22Rv1 (cell line): ENCODE measurements at regions not wholly inside any gene's neighbourhood (a gene's known extent, or its start where the extent isn't known, plus 50 kb on each side); places are given as distances from the start of the nearest gene placed in this dataset.

ENCODE experiments used
- H3K27ac ChIP-seq: fragments of 450-650 bp; 2 replicates; pipeline ENCODE4 v1.5.1; 2017
- ZFX ChIP-seq: fragments of 450-650 bp; IDR thresholded peaks from 2 replicates; pipeline ENCODE4 v1.6.1; 2017; ENCODE audit warnings: antibody characterized with exemption, borderline replicate concordance
- TF ChIP-seq, protein P1 (sequence below): fragments of 450-650 bp; IDR thresholded peaks from 2 replicates; pipeline ENCODE4 v1.5.1; 2017; ENCODE audit warnings: mild to moderate bottlenecking

DNA sequence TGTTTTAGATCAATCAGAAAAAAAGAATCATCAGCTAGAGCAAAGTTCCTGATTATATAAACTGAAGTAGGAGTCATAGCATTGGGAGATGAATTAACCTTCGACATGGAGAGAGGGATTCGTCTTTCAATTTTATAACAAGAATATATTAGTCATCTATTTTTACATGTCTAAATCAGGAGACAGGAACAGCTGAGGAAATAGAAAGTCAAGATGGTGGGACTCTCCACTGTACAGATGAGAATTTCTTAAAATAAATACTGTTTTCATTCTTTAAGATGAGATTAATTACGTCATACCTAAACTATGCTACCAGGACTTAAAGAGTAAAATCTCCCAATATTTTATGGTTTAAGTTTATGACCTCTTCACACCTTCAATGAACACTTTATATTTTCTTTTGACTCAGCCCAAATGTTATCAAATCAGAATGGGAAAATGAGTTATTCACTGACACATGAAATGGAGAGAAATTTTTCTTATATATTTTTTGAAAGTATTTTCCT lies 1137.7 kb downstream of the EPHA7 start:
- no peak for TF ChIP-seq ZFX
- TF ChIP-seq, protein P1, sequence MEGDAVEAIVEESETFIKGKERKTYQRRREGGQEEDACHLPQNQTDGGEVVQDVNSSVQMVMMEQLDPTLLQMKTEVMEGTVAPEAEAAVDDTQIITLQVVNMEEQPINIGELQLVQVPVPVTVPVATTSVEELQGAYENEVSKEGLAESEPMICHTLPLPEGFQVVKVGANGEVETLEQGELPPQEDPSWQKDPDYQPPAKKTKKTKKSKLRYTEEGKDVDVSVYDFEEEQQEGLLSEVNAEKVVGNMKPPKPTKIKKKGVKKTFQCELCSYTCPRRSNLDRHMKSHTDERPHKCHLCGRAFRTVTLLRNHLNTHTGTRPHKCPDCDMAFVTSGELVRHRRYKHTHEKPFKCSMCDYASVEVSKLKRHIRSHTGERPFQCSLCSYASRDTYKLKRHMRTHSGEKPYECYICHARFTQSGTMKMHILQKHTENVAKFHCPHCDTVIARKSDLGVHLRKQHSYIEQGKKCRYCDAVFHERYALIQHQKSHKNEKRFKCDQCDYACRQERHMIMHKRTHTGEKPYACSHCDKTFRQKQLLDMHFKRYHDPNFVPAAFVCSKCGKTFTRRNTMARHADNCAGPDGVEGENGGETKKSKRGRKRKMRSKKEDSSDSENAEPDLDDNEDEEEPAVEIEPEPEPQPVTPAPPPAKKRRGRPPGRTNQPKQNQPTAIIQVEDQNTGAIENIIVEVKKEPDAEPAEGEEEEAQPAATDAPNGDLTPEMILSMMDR, result no peak
- H3K27ac ChIP-seq, result no peak overlapping the region

DNA sequence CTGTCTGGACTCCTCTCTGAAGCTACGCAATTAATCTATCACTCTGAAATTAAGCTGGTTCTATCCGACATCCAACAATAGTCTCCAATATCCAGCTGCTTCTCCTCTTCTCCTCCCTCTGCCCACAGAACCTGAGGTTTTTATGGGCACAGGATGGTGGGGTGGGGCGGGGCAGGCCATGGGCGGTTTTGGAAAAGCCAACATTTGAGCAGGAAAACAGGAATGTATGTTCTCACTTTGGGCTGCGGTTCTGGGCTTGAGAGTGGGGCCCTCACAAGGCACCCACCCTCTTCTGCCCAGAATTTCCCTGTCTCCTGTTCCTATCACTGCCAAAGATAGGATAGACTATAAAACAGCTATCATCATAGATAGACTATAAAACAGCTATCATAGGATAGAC lies 1144.2 kb downstream of the EPHA7 start:
- TF ChIP-seq, protein P1, result no peak
- no peak for TF ChIP-seq ZFX
- H3K27ac ChIP-seq, result no peak overlapping the region

DNA sequence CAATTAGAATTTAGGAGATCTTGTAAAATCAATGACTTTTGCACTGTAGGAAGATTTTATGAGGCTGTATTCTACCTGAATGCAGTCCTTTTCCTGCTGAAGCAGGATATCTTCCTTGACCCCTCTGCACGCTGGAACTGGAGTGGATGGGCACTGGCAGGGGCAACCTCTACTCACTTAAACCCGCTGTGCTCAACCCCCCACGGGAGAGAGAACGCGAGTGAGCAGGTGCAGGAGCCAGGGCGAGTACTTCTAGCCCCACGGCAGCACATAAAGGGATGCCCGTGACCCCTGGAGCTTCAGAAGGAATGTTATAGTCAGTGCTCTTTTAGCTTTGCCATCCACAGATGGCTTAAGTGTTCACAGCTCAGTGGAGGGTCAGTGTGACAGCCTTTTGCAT lies 1144.8 kb downstream of the EPHA7 start:
- TF ChIP-seq, protein P1, result no peak
- no peak for TF ChIP-seq ZFX
- H3K27ac ChIP-seq, result no peak overlapping the region

DNA sequence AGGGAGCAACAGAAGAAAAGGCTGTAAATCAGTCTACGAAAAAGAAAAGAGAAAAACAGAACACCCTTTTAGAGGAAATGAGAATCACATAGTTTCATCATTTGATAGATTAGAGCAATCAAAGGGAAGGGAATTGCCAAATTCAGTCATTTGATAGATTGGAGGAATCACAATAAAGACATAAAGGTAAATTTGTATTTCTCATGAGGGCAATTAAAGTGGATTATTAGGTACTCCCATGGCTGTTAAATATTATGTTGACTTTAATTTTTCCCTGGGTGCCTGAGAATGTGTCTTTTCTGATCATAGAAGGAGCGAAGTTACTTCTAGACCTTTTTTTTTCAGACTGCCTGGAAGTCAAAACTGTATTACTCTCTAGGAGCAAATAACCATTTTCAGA lies 1145.7 kb downstream of the EPHA7 start:
- no peak for TF ChIP-seq ZFX
- TF ChIP-seq, protein P1, result no peak
- H3K27ac ChIP-seq, result no peak overlapping the region

DNA sequence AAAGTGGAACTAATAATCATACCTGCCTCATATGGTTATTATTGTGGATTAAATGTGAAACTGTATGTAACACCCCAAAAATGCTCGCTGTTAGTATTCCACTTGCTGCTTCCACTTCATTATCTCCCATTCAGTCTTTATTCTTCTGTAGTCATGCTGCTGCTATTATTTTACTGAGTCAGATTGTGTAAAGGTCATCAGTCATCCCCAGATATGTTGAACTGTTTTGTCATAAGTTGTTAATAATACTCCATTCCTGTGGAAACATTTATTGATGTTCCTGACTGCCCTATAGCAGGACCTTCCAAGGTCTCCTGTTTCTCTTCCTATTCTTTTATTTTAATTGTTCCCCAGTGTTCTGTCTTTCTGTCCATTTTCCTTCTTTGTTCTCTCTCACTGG lies 1148.3 kb downstream of the EPHA7 start:
- no peak overlapping the region for H3K27ac ChIP-seq
- TF ChIP-seq, protein P1, result no peak
- no peak for TF ChIP-seq ZFX

DNA sequence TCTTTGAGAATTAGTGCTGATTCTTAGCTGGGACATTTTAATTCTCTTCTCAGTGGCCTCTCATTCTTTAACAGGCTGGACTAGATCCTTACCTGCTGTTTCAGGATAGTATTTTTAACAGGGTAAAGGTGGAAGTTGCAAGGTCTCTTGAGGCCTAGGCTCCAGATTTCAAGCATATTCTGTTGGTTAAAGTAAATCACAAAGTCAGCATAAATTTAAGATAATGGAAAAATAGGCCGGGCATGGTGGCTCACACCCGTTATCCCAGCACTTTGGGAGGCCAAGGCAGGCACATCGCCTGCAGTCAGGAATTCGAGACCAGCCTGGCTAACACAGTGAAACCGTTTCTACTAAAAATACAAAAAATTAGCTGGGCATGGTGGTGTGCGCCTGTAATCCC lies 1149.0 kb downstream of the EPHA7 start:
- no peak overlapping the region for H3K27ac ChIP-seq
- TF ChIP-seq, protein P1, result no peak
- no peak for TF ChIP-seq ZFX

DNA sequence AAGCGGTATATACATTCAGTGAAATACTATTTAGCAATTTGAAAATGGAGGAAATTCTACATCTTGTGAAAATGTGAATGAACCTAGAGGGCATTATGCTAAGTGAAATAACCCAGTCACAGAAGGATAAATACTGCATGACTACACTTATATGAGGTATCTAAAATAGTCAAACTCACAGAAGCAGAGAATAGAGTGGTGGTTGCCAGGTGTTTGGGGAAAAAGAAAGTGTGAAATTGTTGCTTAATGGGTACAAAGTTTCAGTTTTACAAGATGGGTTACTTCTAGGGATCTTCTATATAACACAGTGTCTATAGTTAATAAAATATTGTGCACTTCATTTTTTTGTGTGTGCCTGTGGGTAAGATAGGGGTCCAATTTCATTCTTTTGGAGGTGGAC lies 1152.0 kb downstream of the EPHA7 start:
- H3K27ac ChIP-seq, result no peak overlapping the region
- no peak for TF ChIP-seq ZFX
- TF ChIP-seq, protein P1, result no peak
